ENCODE measurements at regions not wholly inside any gene's neighbourhood (a gene's known extent, or its start where the extent isn't known, plus 50 kb on each side); places are given as distances from the start of the nearest gene placed in this dataset.

- H3K4me1 ChIP-seq (ENCODE audit: control insufficient read depth in 5 of 5, insufficient read depth in 5 of 5, low read length in 5 of 5), result no peaks in the 10 kb centered on the region
- H3K27me3 ChIP-seq (ENCODE audit: control insufficient read depth in 3 of 3, insufficient read depth in 3 of 3, low read length in 2 of 3), result peaks cover 0 to 13% (median 4%) of the 10 kb centered on the region in 3 donors
- H3K4me3 ChIP-seq, result no peak overlapping the region
- DNase-seq, result no peak
- WGBS, 2 donors, result 77 to 89% methylated on average over 9 of the region's 9 CpGs
- H3K27ac ChIP-seq (ENCODE audit: low read depth in 1 of 2, low read length in 1 of 2), result no peak overlapping the region
- H3K9ac ChIP-seq (ENCODE audit: insufficient read depth in 1 of 2, low read length in 2 of 2), result no peak overlapping the region
- no peak for ATAC-seq (ENCODE audit: insufficient read depth, low FRiP score)
- H3K36me3 ChIP-seq (ENCODE audit: control insufficient read depth in 4 of 4, insufficient read depth in 4 of 4, low read length in 4 of 4), result no peaks in the 10 kb centered on the region
- TF ChIP-seq CTCF (IDR thresholded peaks at IDR 0.05; ENCODE audit: control extremely low read depth, extremely low read depth), result no peak
- H3K9me3 ChIP-seq (ENCODE audit: control insufficient read depth in 4 of 4, insufficient read depth in 3 of 4, low read length in 3 of 4), result no peaks in the 10 kb centered on the region
These were observed 269.1 kb upstream of the SFSWAP start for GRCh38 chr12:131441638-131442336.

- no peak for DNase-seq
- no peak for ATAC-seq (ENCODE audit: insufficient read depth, low FRiP score)
- no peak overlapping the region for H3K9ac ChIP-seq (ENCODE audit: insufficient read depth in 1 of 2, low read length in 2 of 2)
- H3K4me3 ChIP-seq, result no peak overlapping the region
- H3K4me1 ChIP-seq (ENCODE audit: control insufficient read depth in 5 of 5, insufficient read depth in 5 of 5, low read length in 5 of 5), result no peaks in the 10 kb centered on the region
- WGBS, 2 donors, result 77 to 84% methylated on average over 14 of the region's 14 CpGs
- H3K36me3 ChIP-seq (ENCODE audit: control insufficient read depth in 4 of 4, insufficient read depth in 4 of 4, low read length in 4 of 4), result no peaks in the 10 kb centered on the region
- no peaks in the 10 kb centered on the region for H3K9me3 ChIP-seq (ENCODE audit: control insufficient read depth in 4 of 4, insufficient read depth in 3 of 4, low read length in 3 of 4)
- TF ChIP-seq CTCF (IDR thresholded peaks at IDR 0.05; ENCODE audit: control extremely low read depth, extremely low read depth), result no peak
- peaks cover 0 to 8% (median 4%) of the 10 kb centered on the region in 3 donors for H3K27me3 ChIP-seq (ENCODE audit: control insufficient read depth in 3 of 3, insufficient read depth in 3 of 3, low read length in 2 of 3)
- no peak overlapping the region for H3K27ac ChIP-seq (ENCODE audit: low read depth in 1 of 2, low read length in 1 of 2)
These were observed 268.5 kb upstream of the SFSWAP start for GRCh38 chr12:131442337-131442918.

DNA sequence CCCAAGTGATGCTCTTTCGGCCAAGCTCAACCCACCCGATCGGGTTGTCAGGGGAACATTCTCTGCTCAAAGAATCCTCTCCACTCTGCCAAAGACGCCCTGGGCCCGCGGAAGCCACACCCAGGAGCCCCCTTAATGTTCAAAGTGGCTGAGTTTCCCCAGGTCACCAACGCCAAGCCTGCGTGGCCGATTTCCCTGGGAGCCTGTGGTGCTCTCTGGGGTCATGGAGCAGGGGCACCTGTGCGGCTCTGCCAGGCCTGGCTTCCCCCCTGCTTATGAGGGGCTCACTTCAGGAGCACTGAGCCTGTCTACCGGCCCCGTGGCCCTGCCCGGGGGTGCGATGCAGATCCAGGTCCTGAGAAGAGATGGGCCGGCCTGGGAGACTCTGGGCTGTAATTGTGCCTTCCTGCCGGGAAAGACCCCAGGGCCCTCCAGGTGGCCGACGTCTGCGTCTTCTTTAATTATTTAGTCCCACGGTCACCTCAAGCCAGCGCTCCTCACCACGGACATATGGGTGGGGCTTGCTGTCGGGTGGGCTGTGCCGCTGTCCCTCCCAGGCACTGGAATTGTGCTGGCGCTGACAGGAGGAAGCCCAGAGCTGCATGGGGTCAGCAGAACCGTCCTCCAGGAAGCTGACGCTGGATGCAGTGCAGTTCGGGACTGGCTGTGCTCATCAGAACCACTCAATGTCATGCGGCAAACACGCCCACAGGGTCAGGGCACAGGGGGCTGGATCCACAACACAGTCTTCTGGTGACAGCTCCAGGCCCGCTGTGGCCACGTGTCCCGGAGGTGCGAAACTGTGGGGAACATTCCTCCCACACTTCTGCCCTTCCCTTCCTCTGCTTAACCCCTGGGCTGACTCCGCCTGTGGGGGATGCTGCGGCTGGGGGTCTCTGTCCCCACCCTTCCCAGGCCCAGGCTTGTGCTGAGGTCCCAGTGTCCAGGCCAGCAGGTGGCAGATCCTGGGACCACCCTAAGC lies 267.6 kb upstream of the SFSWAP start:
- no peak overlapping the region for H3K27ac ChIP-seq (ENCODE audit: low read depth in 1 of 2, low read length in 1 of 2)
- H3K4me3 ChIP-seq, result no peak overlapping the region
- H3K4me1 ChIP-seq (ENCODE audit: control insufficient read depth in 5 of 5, insufficient read depth in 5 of 5, low read length in 5 of 5), result no peaks in the 10 kb centered on the region
- peak in 1 of 3 donors; percentile 35 for DNase-seq
- H3K36me3 ChIP-seq (ENCODE audit: control insufficient read depth in 4 of 4, insufficient read depth in 4 of 4, low read length in 4 of 4), result no peaks in the 10 kb centered on the region
- WGBS, 2 donors, result 79 to 81% methylated on average over 36 of the region's 36 CpGs
- peaks cover 0 to 5% (median 4%) of the 10 kb centered on the region in 3 donors for H3K27me3 ChIP-seq (ENCODE audit: control insufficient read depth in 3 of 3, insufficient read depth in 3 of 3, low read length in 2 of 3)
- no peak for TF ChIP-seq CTCF (IDR thresholded peaks at IDR 0.05; ENCODE audit: control extremely low read depth, extremely low read depth)
- H3K9ac ChIP-seq (ENCODE audit: insufficient read depth in 1 of 2, low read length in 2 of 2), result no peak overlapping the region
- peaks cover 0 to 2% (median 0%) of the 10 kb centered on the region in 4 donors for H3K9me3 ChIP-seq (ENCODE audit: control insufficient read depth in 4 of 4, insufficient read depth in 3 of 4, low read length in 3 of 4)
- ATAC-seq (ENCODE audit: insufficient read depth, low FRiP score), result peak; percentile 34
